BLaER1 (cell line): ENCODE measurements at regions not wholly inside any gene's neighbourhood (a gene's known extent, or its start where the extent isn't known, plus 50 kb on each side); places are given as distances from the start of the nearest gene placed in this dataset.

Source experiments
- H3K27ac ChIP-seq: shearing (Covaris generic); formaldehyde crosslinking; 2 replicates; pipeline ENCODE4 v1.8.1; 2022
- H3K27me3 ChIP-seq: shearing (Covaris generic); formaldehyde crosslinking; 2 replicates; pipeline ENCODE4 v1.8.1; 2022
- H3K36me3 ChIP-seq: shearing (Covaris generic); formaldehyde crosslinking; 2 replicates; pipeline ENCODE4 v1.8.1; 2022
- H3K4me1 ChIP-seq: shearing (Covaris generic); formaldehyde crosslinking; 2 replicates; pipeline ENCODE4 v1.8.1; 2022
- H3K4me2 ChIP-seq: shearing (Covaris generic); formaldehyde crosslinking; 2 replicates; pipeline ENCODE4 v1.8.1; 2022
- H3K4me3 ChIP-seq: shearing (Covaris generic); formaldehyde crosslinking; 2 replicates; pipeline ENCODE4 v1.8.1; 2022
- H3K9ac ChIP-seq: shearing (Covaris generic); formaldehyde crosslinking; 2 replicates; pipeline ENCODE4 v1.8.1; 2022
- H3K9me3 ChIP-seq: shearing (Covaris generic); formaldehyde crosslinking; 2 replicates; pipeline ENCODE4 v1.8.1; 2022
- H4K20me1 ChIP-seq: shearing (Covaris generic); formaldehyde crosslinking; 2 replicates; pipeline ENCODE4 v1.8.1; 2022
- Cebpa-rat ChIP-seq: shearing (Covaris generic); IDR thresholded peaks from 2 replicates; pipeline ENCODE4 v1.8.1; 2022

GRCh38 chr7:80974396-80975358 is 55.8 kb upstream of the SEMA3C start:
- no peaks in the 10 kb centered on the region for H3K27me3 ChIP-seq
- H3K9ac ChIP-seq: no peak overlapping the region
- H3K9me3 ChIP-seq: peaks cover 11% of the 10 kb centered on the region
- TF ChIP-seq Cebpa-rat: no peak
- H3K36me3 ChIP-seq: no peaks in the 10 kb centered on the region
- no peak overlapping the region for H3K27ac ChIP-seq
- no peak overlapping the region for H3K4me2 ChIP-seq
- no peak overlapping the region for H3K4me3 ChIP-seq
- no peaks in the 10 kb centered on the region for H3K4me1 ChIP-seq
- no peaks in the 10 kb centered on the region for H4K20me1 ChIP-seq

- no peak for TF ChIP-seq Cebpa-rat
- H4K20me1 ChIP-seq: no peaks in the 10 kb centered on the region
- no peak overlapping the region for H3K4me2 ChIP-seq
- no peak overlapping the region for H3K9ac ChIP-seq
- no peak overlapping the region for H3K4me3 ChIP-seq
- peaks cover 6% of the 10 kb centered on the region for H3K9me3 ChIP-seq
- H3K27me3 ChIP-seq: no peaks in the 10 kb centered on the region
- no peak overlapping the region for H3K27ac ChIP-seq
- H3K4me1 ChIP-seq: no peaks in the 10 kb centered on the region
- no peaks in the 10 kb centered on the region for H3K36me3 ChIP-seq
Measured at GRCh38 chr7:80971225-80971624, 52.4 kb upstream of the SEMA3C start.
